GM12878 (cell line): ENCODE measurements at regions not wholly inside any gene's neighbourhood (a gene's known extent, or its start where the extent isn't known, plus 50 kb on each side); places are given as distances from the start of the nearest gene placed in this dataset.

ENCODE experiments used
- CBX5 ChIP-seq: sonication (generic); IDR thresholded peaks from 2 replicates; pipeline ENCODE4 v1.6.1; 2016; ENCODE audit warnings: low read depth, moderate library complexity, mild to moderate bottlenecking, inconsistent platforms
- CTCF ChIP-seq, 3 experiments: IDR thresholded peaks in 2 of 3; conservative IDR thresholded peaks in 1 of 3; 2 replicates each; pipeline ENCODE4 v1.5.1; 2011; ENCODE audit warnings: low read depth in 3 of 3, low read length in 3 of 3, mild to moderate bottlenecking in 3 of 3, control low read depth in 2 of 3, moderate library complexity in 2 of 3, inconsistent platforms in 1 of 3, mixed read lengths in 1 of 3; ENCODE audit not compliant: control insufficient read depth in 2 of 3, insufficient read depth in 1 of 3; ENCODE audit errors: extremely low read depth in 1 of 3
- ELK1 ChIP-seq: IDR thresholded peaks from 2 replicates; pipeline ENCODE4 v1.6.1; 2012; ENCODE audit warnings: low read depth, low read length, improper control_type of control experiment
- FOXM1 ChIP-seq: IDR thresholded peaks from 2 replicates; pipeline ENCODE4 v1.6.1; 2012; ENCODE audit warnings: low read depth, mild to moderate bottlenecking, inconsistent platforms, low read length, moderate library complexity
- JUND ChIP-seq: IDR thresholded peaks from 2 replicates; pipeline ENCODE4 v1.6.1; 2012; ENCODE audit warnings: low read depth, mild to moderate bottlenecking, low read length, improper control_type of control experiment, moderate library complexity
- POLR2A ChIP-seq: IDR thresholded peaks from 2 replicates; pipeline ENCODE4 v1.6.1; 2011; ENCODE audit warnings: low read depth, mild to moderate bottlenecking, low read length
- RAD21 ChIP-seq: IDR thresholded peaks from 2 replicates; pipeline ENCODE4 v1.6.1; 2011; ENCODE audit warnings: mild to moderate bottlenecking, low read depth, low read length, moderate library complexity; ENCODE audit not compliant: insufficient read depth
- SMC3 ChIP-seq: IDR thresholded peaks from 2 replicates; pipeline ENCODE4 v1.6.1; 2011; ENCODE audit warnings: low read length, improper control_type of control experiment, borderline replicate concordance
- SREBF2 ChIP-seq: IDR thresholded peaks from 2 replicates; pipeline ENCODE4 v1.6.1; 2012; ENCODE audit warnings: mild to moderate bottlenecking, low read length
- SRF ChIP-seq, 2 experiments: IDR thresholded peaks; 2 replicates each; pipeline ENCODE4 v1.6.1; 2011; ENCODE audit warnings: low read depth in 2 of 2, low read length in 2 of 2, mild to moderate bottlenecking in 1 of 2, moderate library complexity in 1 of 2
- TCF12 ChIP-seq: IDR thresholded peaks from 2 replicates; pipeline ENCODE4 v1.6.1; 2011; ENCODE audit warnings: low read depth, mild to moderate bottlenecking, low read length
- TCF7 ChIP-seq: IDR thresholded peaks from 2 replicates; pipeline ENCODE4 v1.6.1; 2014; ENCODE audit warnings: antibody characterized with exemption, borderline replicate concordance

GRCh38 chr5:153907170-153907775 lies 131.4 kb downstream of the FAM114A2 start:
- TF ChIP-seq CBX5, result no peak
- no peak for TF ChIP-seq FOXM1
- TF ChIP-seq TCF12, result no peak
- TF ChIP-seq TCF7, result no peak
- TF ChIP-seq JUND, result no peak
- TF ChIP-seq POLR2A, result no peak
- TF ChIP-seq RAD21, result no peak
- TF ChIP-seq SREBF2, result no peak
- no peak for TF ChIP-seq CTCF (IDR thresholded peaks at IDR 0.05 in 2 of 3, conservative IDR thresholded peaks at IDR 0.05 in 1 of 3; ENCODE audit: control insufficient read depth in 2 of 3, extremely low read depth in 1 of 3, insufficient read depth in 1 of 3, low read depth in 3 of 3, low read length in 3 of 3)
- TF ChIP-seq SRF (IDR thresholded peaks at IDR 0.05; ENCODE audit: low read depth in 2 of 2, low read length in 2 of 2), result no peak
- TF ChIP-seq ELK1, result no peak
- no peak for TF ChIP-seq SMC3
